GM12892 (cell line): ENCODE measurements at regions not wholly inside any gene's neighbourhood (a gene's known extent, or its start where the extent isn't known, plus 50 kb on each side); places are given as distances from the start of the nearest gene placed in this dataset.

ENCODE experiments used
- POLR2A ChIP-seq: IDR thresholded peaks from 2 replicates; pipeline ENCODE4 v1.6.1; 2011; ENCODE audit warnings: low read depth, low read length, control low read depth
- POLR2AphosphoS5 ChIP-seq: IDR thresholded peaks from 2 replicates; pipeline ENCODE4 v1.6.1; 2011; ENCODE audit warnings: low read depth, low read length, control low read depth

DNA sequence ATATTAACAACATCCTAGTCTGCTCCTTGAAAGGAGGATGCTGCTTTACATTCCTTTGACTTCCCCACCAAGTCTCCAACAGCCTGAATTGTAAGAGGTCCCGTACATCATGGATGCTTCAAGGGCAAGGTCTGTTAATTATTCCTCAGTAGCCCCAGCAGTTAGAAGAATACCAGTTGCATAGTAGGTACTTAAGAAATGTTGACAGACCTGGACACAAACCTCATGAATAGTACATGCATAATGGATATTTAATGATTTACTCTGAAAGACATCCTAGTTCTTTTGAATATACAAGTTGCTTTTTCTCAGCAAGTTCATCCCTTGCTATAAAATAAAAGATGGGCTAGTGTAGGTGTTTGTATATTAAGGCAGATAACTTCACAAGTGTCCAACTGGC, 112.1 kb upstream of the DPYD start:
- TF ChIP-seq POLR2A (no peak), POLR2AphosphoS5 (no peak)
